ENCODE measurements at regions not wholly inside any gene's neighbourhood (a gene's known extent, or its start where the extent isn't known, plus 50 kb on each side); places are given as distances from the start of the nearest gene placed in this dataset.

DNA sequence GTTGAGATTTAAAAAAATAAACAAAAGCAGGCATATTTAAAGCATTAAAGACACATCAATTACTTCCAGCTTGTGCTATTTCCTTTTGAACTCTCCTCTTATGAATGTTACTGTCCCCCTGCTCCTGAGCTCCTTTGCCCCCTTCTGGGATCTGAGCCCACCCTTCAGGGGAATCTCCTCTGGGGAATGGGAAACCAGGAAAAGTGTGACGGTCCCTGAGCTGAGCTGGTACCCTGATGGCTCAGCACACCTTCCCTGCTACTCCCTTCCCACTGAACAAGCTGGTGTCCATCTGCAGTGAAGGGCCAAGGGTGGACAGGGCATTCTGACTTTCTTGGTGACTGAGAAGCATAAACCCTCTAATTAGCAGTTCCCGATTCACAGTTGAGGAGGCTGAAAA lies 356.3 kb downstream of the PTEN start:
- TF ChIP-seq GATA2 (IDR thresholded peaks at IDR 0.05; ENCODE audit: low read depth, low read length) (no peak), GATA3 (IDR thresholded peaks at IDR 0.05; ENCODE audit: low read depth, low read length) (no peak)

Measured in SH-SY5Y (cell line).